ENCODE measurements at regions not wholly inside any gene's neighbourhood (a gene's known extent, or its start where the extent isn't known, plus 50 kb on each side); places are given as distances from the start of the nearest gene placed in this dataset.

DNA sequence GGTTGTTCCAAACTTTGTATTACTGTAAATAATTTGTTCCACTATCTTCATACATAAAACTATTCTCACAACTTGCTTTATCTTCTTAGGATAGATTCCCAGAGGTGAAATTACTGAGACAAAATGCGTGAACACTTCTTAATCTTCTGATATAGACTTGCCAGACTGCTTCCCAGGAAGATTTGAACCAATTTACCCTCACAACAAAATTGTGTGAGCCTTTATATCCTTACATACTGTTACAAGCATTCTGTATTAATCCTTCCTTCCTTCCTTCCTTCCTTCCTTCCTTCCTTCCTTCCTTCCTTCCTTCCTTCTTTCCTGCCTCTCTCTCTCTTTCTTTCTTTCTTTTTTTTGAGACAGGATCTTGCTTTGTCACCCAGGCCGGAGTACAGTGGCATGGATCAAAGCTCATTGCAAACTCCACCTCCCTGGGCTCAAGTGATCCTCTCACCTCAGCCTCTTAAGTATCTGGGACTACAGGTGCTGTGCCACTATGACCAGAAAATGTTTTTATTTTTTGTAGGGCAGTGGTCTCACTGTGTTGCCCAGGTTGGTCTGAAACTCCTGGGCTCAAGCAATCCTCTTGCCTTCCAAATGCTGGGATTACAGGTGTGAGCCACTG, 57.1 kb upstream of the SSR3 start:
- TF ChIP-seq POLR2A (IDR thresholded peaks at IDR 0.05) (no peak), POLR2AphosphoS5 (IDR thresholded peaks at IDR 0.05) (no peak)
- TF ChIP-seq, protein P1, sequence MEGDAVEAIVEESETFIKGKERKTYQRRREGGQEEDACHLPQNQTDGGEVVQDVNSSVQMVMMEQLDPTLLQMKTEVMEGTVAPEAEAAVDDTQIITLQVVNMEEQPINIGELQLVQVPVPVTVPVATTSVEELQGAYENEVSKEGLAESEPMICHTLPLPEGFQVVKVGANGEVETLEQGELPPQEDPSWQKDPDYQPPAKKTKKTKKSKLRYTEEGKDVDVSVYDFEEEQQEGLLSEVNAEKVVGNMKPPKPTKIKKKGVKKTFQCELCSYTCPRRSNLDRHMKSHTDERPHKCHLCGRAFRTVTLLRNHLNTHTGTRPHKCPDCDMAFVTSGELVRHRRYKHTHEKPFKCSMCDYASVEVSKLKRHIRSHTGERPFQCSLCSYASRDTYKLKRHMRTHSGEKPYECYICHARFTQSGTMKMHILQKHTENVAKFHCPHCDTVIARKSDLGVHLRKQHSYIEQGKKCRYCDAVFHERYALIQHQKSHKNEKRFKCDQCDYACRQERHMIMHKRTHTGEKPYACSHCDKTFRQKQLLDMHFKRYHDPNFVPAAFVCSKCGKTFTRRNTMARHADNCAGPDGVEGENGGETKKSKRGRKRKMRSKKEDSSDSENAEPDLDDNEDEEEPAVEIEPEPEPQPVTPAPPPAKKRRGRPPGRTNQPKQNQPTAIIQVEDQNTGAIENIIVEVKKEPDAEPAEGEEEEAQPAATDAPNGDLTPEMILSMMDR (IDR thresholded peaks at IDR 0.05 in 8 of 11, conservative IDR thresholded peaks at IDR 0.05 in 3 of 11), result no peak

DNA sequence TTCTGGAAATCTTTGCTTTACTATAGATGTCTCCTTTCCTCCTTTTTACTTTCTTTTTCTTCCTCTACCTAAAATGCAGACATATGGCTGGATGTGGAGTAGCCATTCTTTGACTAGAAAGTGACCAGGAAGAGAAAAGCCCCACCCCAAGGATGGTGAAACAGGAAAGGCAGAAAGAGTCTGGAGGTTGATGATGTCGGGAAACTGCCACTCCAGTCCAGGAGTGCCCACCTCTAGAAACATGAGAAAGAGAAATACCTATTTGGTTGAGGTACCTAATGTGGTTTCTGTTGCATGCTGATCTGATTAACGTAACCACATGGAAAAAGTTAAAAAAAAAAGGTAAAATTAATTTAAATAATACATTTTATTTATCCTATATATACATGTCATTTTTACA, 55.2 kb upstream of the SSR3 start:
- intact Hi-C loops (cut with DNase I; ENCODE audit: low total_unique reads), result no loop called here
- Histone ChIP-seq H3K27me3 (replicated peaks in 1 of 7) (peaks cover 0 to 9% (median 0%) of the 10 kb centered on the region in 7 donors), H3K36me3 (no peaks in the 10 kb centered on the region), H3K9me3 (no peaks in the 10 kb centered on the region), H3K4me1 (peaks cover 0 to 24% (median 16%) of the 10 kb centered on the region in 6 donors), H3K27ac (no peak overlapping the region), H3K4me3 (no peak overlapping the region)
- WGBS, 5 donors, result 39 to 69% (median 62%) methylated on average over 2 of the region's 2 CpGs
- TF ChIP-seq POLR2AphosphoS5 (IDR thresholded peaks at IDR 0.05) (no peak), POLR2A (IDR thresholded peaks at IDR 0.05) (no peak)
- TF ChIP-seq, protein P1 (IDR thresholded peaks at IDR 0.05 in 8 of 11, conservative IDR thresholded peaks at IDR 0.05 in 3 of 11), result no peak
- no peak for DNase-seq

More for the DNA sequence above, 57.1 kb upstream of the SSR3 start:
- DNase-seq, result no peak
- intact Hi-C loops (cut with DNase I; ENCODE audit: low total_unique reads), result no loop called here
- Histone ChIP-seq H3K27ac (no peak overlapping the region), H3K4me3 (no peak overlapping the region), H3K36me3 (no peaks in the 10 kb centered on the region), H3K27me3 (replicated peaks in 1 of 7) (no peaks in the 10 kb centered on the region), H3K9me3 (no peaks in the 10 kb centered on the region), H3K4me1 (peaks cover 0 to 6% (median 2%) of the 10 kb centered on the region in 6 donors)
- 80 to 93% (median 87%) methylated on average over 2 of the region's 2 CpGs for WGBS, 5 donors

DNA sequence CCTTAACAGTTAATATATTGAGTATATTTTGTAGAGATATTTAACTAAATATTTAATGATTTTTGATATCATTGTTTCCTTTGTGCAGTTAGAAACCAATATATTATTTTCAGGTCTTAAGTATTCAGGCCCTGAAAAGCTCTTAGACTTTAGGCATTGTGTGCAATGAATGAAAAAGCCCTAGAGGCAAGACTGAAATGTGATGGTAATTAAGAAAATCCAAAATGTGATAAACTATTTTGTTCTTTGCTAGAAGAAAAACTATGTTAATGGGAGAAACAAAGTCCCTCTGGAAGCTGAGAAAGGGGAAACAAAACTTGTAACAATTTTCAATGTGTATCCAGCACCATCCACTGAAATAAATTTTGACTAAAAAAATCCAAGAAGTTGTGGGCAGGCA, 54.6 kb upstream of the SSR3 start:
- H3K4me3 ChIP-seq, result no peak overlapping the region
- H3K4me1 ChIP-seq, result peaks cover 0 to 24% (median 16%) of the 10 kb centered on the region in 6 donors
- TF ChIP-seq POLR2AphosphoS5 (IDR thresholded peaks at IDR 0.05) (no peak), POLR2A (IDR thresholded peaks at IDR 0.05) (no peak)
- TF ChIP-seq, protein P1 (IDR thresholded peaks at IDR 0.05 in 8 of 11, conservative IDR thresholded peaks at IDR 0.05 in 3 of 11), result no peak
- H3K36me3 ChIP-seq, result no peaks in the 10 kb centered on the region
- intact Hi-C loops (cut with DNase I; ENCODE audit: low total_unique reads), result no loop called here
- no peak for DNase-seq
- no peaks in the 10 kb centered on the region for H3K9me3 ChIP-seq
- peaks cover 0 to 9% (median 0%) of the 10 kb centered on the region in 7 donors for H3K27me3 ChIP-seq (replicated peaks in 1 of 7)
- no peak overlapping the region for H3K27ac ChIP-seq

DNA sequence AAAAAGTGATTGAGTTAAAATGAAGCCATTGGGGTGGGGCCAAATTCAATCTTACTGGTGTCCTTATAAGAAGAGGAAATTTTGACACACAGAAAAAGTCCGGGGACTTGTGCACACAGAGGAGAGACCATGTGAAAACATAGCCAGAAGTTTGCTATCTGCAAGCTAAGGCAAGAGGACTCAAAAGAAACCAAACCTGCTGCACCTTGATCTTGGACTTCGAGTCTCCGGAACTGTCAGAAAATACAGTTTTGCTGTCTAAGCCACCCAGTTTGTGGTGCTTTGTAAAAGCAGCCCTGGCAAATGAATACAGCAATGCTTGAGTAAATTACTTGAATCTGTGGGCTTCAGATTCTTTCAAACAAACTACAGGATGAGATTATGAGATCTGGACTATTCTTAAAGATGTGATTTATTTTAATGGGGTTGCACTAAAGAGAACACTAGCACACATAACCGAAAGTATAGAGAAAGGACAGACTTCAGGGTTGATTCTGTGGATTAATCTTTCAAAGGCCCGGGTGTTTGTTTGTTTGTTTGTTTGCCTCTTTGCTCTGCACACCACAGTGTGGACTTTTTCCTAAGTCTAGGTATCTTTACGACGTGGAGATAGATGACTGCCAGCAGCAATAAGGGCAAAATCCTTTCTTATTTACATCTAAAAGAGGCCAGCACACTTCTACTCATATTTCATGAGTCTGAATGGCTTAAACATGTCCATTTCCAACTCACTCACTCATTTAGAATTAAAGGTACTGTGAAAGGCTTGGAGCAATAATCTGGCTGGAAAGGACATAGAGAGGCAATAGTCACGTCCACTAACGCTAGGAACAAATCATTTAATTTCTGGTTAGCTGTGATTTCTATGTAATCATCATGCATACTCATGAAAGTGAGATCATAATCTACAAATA, 53.9 kb upstream of the SSR3 start:
- TF ChIP-seq, protein P1 (IDR thresholded peaks at IDR 0.05 in 8 of 11, conservative IDR thresholded peaks at IDR 0.05 in 3 of 11), result no peak
- TF ChIP-seq POLR2A (IDR thresholded peaks at IDR 0.05) (no peak), POLR2AphosphoS5 (IDR thresholded peaks at IDR 0.05) (no peak)
- no peak for DNase-seq
- Histone ChIP-seq H3K27ac (no peak overlapping the region), H3K4me1 (peaks cover 0 to 24% (median 16%) of the 10 kb centered on the region in 6 donors), H3K36me3 (no peaks in the 10 kb centered on the region), H3K27me3 (replicated peaks in 1 of 7) (peaks cover 0 to 9% (median 0%) of the 10 kb centered on the region in 7 donors), H3K4me3 (no peak overlapping the region), H3K9me3 (no peaks in the 10 kb centered on the region)
- WGBS, 5 donors, result 79 to 92% (median 89%) methylated on average over 9 of the region's 9 CpGs
- intact Hi-C loops (cut with DNase I; ENCODE audit: low total_unique reads), result no loop called here
